Type B pancreatic cell (in vitro differentiated cells): ENCODE measurements at regions not wholly inside any gene's neighbourhood (a gene's known extent, or its start where the extent isn't known, plus 50 kb on each side); places are given as distances from the start of the nearest gene placed in this dataset.

Source experiments
- DNase-seq: peaks from one replicate; pipeline ENCODE4 v3.0.0; 2021; ENCODE audit warnings: mixed read lengths; ENCODE audit not compliant: unreplicated experiment; ENCODE audit errors: extremely low spot score
- H3K27ac Mint-ChIP-seq: 2 replicates; pipeline ENCODE4 v1.8.0; 2021; ENCODE audit warnings: mild to moderate bottlenecking, mixed read lengths
- H3K27me3 Mint-ChIP-seq: 2 replicates; pipeline ENCODE4 v1.8.0; 2021; ENCODE audit warnings: mixed read lengths
- H3K36me3 Mint-ChIP-seq: 2 replicates; pipeline ENCODE4 v1.8.0; 2021; ENCODE audit warnings: mixed read lengths
- H3K4me1 Mint-ChIP-seq: one replicate; pipeline ENCODE4 v1.8.0; 2021; ENCODE audit warnings: mixed read lengths; ENCODE audit not compliant: unreplicated experiment
- H3K4me3 Mint-ChIP-seq: 2 replicates; pipeline ENCODE4 v1.8.0; 2021; ENCODE audit warnings: mild to moderate bottlenecking, mixed read lengths
- H3K9me3 Mint-ChIP-seq: 2 replicates; pipeline ENCODE4 v1.8.0; 2021; ENCODE audit warnings: mixed read lengths
- TF ChIP-seq, protein P1 (sequence below): fragments of 200-600 bp; sonication (generic); conservative IDR thresholded peaks from 2 replicates; pipeline ENCODE4 v1.5.0; 2021; ENCODE audit warnings: antibody characterized with exemption, mild to moderate bottlenecking

DNA sequence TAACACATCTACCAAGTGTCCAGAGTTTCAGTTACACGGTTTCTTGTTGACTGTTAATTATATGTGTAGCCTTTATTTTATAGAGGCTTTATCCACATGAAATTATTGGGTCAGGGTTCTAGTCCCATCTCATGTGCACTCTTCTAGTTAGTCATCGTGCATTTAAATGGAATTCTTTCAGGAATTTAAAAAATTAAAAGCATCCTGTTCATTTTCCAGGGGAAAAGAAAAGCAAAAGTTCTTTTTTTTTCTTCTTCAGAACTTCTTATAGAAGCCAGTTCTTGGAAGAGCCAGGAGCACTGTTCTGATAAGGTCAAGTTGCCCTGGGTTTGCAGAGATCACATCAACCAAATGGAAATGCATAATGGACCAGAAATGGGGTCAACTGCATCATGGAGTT lies 324.7 kb downstream of the INHBA start:
- H3K27me3 Mint-ChIP-seq, result no peaks in the 10 kb centered on the region
- no peak overlapping the region for H3K27ac Mint-ChIP-seq
- H3K9me3 Mint-ChIP-seq, result no peaks in the 10 kb centered on the region
- no peaks in the 10 kb centered on the region for H3K36me3 Mint-ChIP-seq
- no peak overlapping the region for H3K4me3 Mint-ChIP-seq
- H3K4me1 Mint-ChIP-seq, result no peaks in the 10 kb centered on the region
- TF ChIP-seq, protein P1, sequence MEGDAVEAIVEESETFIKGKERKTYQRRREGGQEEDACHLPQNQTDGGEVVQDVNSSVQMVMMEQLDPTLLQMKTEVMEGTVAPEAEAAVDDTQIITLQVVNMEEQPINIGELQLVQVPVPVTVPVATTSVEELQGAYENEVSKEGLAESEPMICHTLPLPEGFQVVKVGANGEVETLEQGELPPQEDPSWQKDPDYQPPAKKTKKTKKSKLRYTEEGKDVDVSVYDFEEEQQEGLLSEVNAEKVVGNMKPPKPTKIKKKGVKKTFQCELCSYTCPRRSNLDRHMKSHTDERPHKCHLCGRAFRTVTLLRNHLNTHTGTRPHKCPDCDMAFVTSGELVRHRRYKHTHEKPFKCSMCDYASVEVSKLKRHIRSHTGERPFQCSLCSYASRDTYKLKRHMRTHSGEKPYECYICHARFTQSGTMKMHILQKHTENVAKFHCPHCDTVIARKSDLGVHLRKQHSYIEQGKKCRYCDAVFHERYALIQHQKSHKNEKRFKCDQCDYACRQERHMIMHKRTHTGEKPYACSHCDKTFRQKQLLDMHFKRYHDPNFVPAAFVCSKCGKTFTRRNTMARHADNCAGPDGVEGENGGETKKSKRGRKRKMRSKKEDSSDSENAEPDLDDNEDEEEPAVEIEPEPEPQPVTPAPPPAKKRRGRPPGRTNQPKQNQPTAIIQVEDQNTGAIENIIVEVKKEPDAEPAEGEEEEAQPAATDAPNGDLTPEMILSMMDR, result no peak
- no peak for DNase-seq

DNA sequence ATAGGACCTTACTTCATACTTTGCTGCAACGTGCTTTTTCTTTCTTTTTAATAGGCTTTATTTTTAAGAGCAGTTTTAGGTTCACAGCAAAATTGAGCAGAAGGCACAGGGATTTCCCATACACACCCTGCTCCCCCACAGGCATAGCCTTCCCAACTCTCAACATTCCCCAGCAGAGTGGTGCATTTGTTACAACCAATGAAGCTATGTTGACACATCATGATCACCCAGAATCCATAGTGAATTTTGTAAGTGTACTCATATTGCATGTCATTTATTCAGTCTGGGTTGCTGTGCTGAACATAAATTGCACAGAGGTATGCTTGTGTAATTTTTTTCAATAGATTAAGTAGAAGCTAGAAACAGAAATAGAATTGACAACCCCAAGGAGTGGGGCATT lies 327.3 kb downstream of the INHBA start:
- no peak overlapping the region for H3K4me3 Mint-ChIP-seq
- H3K27me3 Mint-ChIP-seq, result no peaks in the 10 kb centered on the region
- H3K36me3 Mint-ChIP-seq, result no peaks in the 10 kb centered on the region
- no peaks in the 10 kb centered on the region for H3K9me3 Mint-ChIP-seq
- no peak overlapping the region for H3K27ac Mint-ChIP-seq
- TF ChIP-seq, protein P1, result no peak
- no peaks in the 10 kb centered on the region for H3K4me1 Mint-ChIP-seq
- DNase-seq, result no peak

DNA sequence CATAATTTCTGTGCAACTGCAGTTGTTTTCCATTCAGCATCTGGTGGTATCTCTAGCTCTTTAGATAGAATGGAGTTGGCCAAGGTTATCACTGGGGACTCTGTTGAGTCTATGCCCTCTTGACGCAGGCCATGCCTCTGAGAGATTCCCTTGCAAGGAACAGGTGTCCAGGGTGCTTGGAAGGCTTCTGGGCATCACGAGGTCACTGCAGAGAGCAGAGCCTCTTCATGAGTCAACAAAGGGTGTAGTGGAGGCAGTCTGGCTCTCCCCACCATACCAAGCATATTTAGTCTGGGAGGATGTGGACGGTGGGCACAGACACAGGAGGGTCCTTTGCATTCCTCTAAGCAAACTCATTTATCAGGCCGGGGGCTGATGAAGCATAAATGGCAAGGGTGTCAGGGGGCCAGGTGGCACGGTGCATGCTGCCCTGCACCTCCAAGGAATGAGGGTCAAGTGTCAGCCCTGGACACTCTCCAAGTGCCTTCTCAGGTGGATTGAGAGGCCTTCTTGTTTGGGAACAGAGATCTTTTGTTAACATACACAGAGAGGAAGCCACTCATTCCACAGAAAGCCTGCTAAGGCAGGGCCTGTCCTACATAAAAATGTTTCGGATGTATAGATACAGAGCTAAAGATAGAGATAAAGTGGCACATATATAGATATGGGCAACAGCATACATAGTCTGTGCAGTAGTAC lies 328.6 kb downstream of the INHBA start:
- no peak for DNase-seq
- H3K4me3 Mint-ChIP-seq, result no peak overlapping the region
- no peaks in the 10 kb centered on the region for H3K36me3 Mint-ChIP-seq
- H3K27ac Mint-ChIP-seq, result no peak overlapping the region
- TF ChIP-seq, protein P1, result no peak
- H3K27me3 Mint-ChIP-seq, result no peaks in the 10 kb centered on the region
- no peaks in the 10 kb centered on the region for H3K4me1 Mint-ChIP-seq
- no peaks in the 10 kb centered on the region for H3K9me3 Mint-ChIP-seq

DNA sequence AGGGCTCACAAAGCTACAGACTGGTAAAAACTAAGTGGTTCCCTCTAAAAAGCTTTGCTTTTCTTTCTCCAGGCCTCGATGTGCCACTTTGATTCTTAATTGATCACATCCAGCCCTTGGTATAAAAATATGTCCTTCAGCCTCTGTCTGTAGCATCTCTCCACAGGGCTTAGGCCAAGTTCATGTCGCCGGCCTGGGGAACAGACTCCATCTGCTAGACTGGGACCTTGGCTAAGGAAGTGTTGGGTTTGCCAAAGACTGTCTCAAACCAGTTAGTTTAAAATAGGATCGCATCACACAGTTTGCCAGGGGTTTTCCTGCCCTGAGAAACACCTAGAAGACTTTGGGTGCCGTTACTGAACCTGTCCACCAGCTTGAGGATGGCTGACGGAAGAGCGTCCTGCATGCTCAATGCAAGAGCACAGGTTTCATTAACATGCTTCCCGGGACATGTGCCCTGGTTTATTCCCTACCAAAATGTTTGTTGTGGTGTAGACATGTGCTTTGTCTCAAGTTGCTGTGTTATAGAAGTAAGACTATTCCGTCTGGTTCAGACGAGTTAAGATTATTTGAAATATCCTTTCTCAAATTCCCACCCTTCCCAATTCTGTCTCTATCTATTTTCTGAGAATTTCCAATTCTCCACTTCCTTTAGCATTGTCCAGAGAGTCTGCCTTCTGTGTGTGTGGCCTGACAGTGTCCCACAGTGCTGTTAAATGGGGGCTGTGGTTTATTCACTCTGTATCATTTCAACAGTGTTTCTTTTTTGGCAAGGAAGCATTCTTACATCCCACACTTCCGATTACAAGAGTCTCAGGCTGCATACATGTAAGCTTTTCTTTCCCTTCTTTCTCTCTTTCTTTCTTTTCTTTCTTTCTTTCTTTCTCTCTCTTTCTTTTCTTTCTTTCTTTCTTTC lies 334.7 kb downstream of the INHBA start:
- H3K27ac Mint-ChIP-seq, result no peak overlapping the region
- no peaks in the 10 kb centered on the region for H3K4me1 Mint-ChIP-seq
- H3K9me3 Mint-ChIP-seq, result peaks cover 8% of the 10 kb centered on the region
- DNase-seq, result no peak
- H3K4me3 Mint-ChIP-seq, result no peak overlapping the region
- TF ChIP-seq, protein P1, result no peak
- H3K27me3 Mint-ChIP-seq, result no peaks in the 10 kb centered on the region
- H3K36me3 Mint-ChIP-seq, result peaks cover 5% of the 10 kb centered on the region

DNA sequence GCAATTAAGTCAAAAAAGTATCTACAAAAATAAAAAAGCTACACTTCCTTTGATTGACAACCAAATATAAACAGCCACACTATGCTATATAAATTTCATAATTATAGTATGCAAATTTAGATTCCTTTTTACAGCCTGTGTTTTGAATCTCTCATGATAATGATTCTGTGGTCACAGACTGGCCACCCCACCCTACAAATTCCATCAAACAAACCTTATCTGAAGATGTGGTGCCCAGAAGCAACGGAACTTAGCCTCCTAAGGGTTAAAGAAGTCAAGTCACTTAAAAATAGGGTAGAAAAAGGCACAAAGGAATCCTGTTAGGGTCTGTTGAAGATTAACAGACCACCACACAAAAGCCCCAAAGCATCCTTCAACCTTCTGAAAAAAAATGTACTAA lies 351.8 kb downstream of the INHBA start:
- no peak for DNase-seq
- H3K27ac Mint-ChIP-seq, result no peak overlapping the region
- H3K4me1 Mint-ChIP-seq, result peaks cover 4% of the 10 kb centered on the region
- no peaks in the 10 kb centered on the region for H3K27me3 Mint-ChIP-seq
- H3K36me3 Mint-ChIP-seq, result no peaks in the 10 kb centered on the region
- H3K9me3 Mint-ChIP-seq, result peaks cover 4% of the 10 kb centered on the region
- H3K4me3 Mint-ChIP-seq, result no peak overlapping the region
- TF ChIP-seq, protein P1, result no peak
